Astrocyte (in vitro differentiated cells and primary cell): ENCODE measurements at regions not wholly inside any gene's neighbourhood (a gene's known extent, or its start where the extent isn't known, plus 50 kb on each side); places are given as distances from the start of the nearest gene placed in this dataset.

Experiments
- DNase-seq: peaks from one replicate; pipeline ENCODE4 v3.0.0-alpha.2; 2010; ENCODE audit warnings: low read depth
- FAIRE-seq: peaks from 2 replicates; lab custom pipeline; 2011; peaks lifted over from hg19 to GRCh38; lab: Jason Lieb, UNC
- H2AFZ ChIP-seq: 2 replicates; pipeline ENCODE4 v1.6.0; 2012; ENCODE audit warnings: low read depth, low read length, inconsistent platforms
- H3K27ac ChIP-seq: 2 replicates; pipeline ENCODE4 v1.5.1; 2011; ENCODE audit warnings: low read depth, low read length, inconsistent platforms
- H3K27me3 ChIP-seq: 2 replicates; pipeline ENCODE4 v1.6.0; 2011; ENCODE audit warnings: low read length, inconsistent platforms; ENCODE audit not compliant: insufficient read depth
- H3K36me3 ChIP-seq: 2 replicates; pipeline ENCODE4 v1.5.1; 2011; ENCODE audit warnings: low read length, inconsistent platforms; ENCODE audit not compliant: insufficient read depth
- H3K4me1 ChIP-seq: 2 replicates; pipeline ENCODE4 v1.5.1; 2011; ENCODE audit warnings: low read length, inconsistent platforms; ENCODE audit not compliant: insufficient read depth
- H3K4me2 ChIP-seq: 2 replicates; pipeline ENCODE4 v1.6.0; 2012; ENCODE audit warnings: low read length, inconsistent platforms
- H3K4me3 ChIP-seq: 2 replicates; pipeline ENCODE4 v1.5.1; 2011; ENCODE audit warnings: low read depth, mild to moderate bottlenecking, low read length, inconsistent platforms; ENCODE audit not compliant: insufficient read depth
- H3K79me2 ChIP-seq: 2 replicates; pipeline ENCODE4 v1.6.0; 2012; ENCODE audit warnings: mild to moderate bottlenecking, low read length, inconsistent platforms; ENCODE audit not compliant: insufficient read depth
- H3K9ac ChIP-seq: 2 replicates; pipeline ENCODE4 v1.6.0; 2012; ENCODE audit warnings: mild to moderate bottlenecking, low read length, inconsistent platforms
- H3K9me3 ChIP-seq: 2 replicates; pipeline ENCODE4 v1.5.1; 2012; ENCODE audit warnings: low read depth, mild to moderate bottlenecking, low read length, inconsistent platforms; ENCODE audit not compliant: insufficient read depth
- H4K20me1 ChIP-seq: 2 replicates; pipeline ENCODE4 v1.6.0; 2012; ENCODE audit warnings: low read length, inconsistent platforms; ENCODE audit not compliant: insufficient read depth
- H3K27ac Mint-ChIP-seq: one replicate; pipeline ENCODE4 v1.8.0; 2021; ENCODE audit warnings: mild to moderate bottlenecking, mixed read lengths; ENCODE audit not compliant: unreplicated experiment
- H3K27me3 Mint-ChIP-seq: one replicate; pipeline ENCODE4 v1.8.0; 2021; ENCODE audit warnings: low read depth, mixed read lengths; ENCODE audit not compliant: unreplicated experiment
- H3K36me3 Mint-ChIP-seq: one replicate; pipeline ENCODE4 v1.8.0; 2021; ENCODE audit warnings: low read depth, mixed read lengths; ENCODE audit not compliant: unreplicated experiment
- H3K4me1 Mint-ChIP-seq: one replicate; pipeline ENCODE4 v1.8.0; 2021; ENCODE audit warnings: low read depth, mixed read lengths; ENCODE audit not compliant: unreplicated experiment
- H3K4me3 Mint-ChIP-seq: one replicate; pipeline ENCODE4 v1.8.0; 2021; ENCODE audit warnings: mild to moderate bottlenecking, moderate library complexity, mixed read lengths; ENCODE audit not compliant: unreplicated experiment
- H3K9me3 Mint-ChIP-seq: one replicate; pipeline ENCODE4 v1.8.0; 2021; ENCODE audit warnings: mild to moderate bottlenecking, mixed read lengths; ENCODE audit not compliant: unreplicated experiment
- CTCF ChIP-seq: IDR thresholded peaks from 2 replicates; pipeline ENCODE4 v1.5.1; 2011; ENCODE audit warnings: low read depth, mild to moderate bottlenecking, inconsistent platforms, low read length, moderate library complexity; ENCODE audit not compliant: insufficient read depth
- EZH2 ChIP-seq: IDR thresholded peaks from 2 replicates; pipeline ENCODE4 v1.6.1; 2012; ENCODE audit warnings: mild to moderate bottlenecking, low read length, inconsistent platforms; ENCODE audit not compliant: insufficient read depth

- no peak overlapping the region for H3K4me3 ChIP-seq
- peaks cover 16% of the 10 kb centered on the region for H3K4me1 ChIP-seq
- H3K9me3 Mint-ChIP-seq = peaks cover 5% of the 10 kb centered on the region
- H3K36me3 ChIP-seq = no peaks in the 10 kb centered on the region
- no peak overlapping the region for H3K27ac Mint-ChIP-seq
- TF ChIP-seq EZH2 = no peak
- TF ChIP-seq CTCF = no peak
- H3K79me2 ChIP-seq = no peaks in the 10 kb centered on the region
- no peak overlapping the region for H3K27ac ChIP-seq
- H3K9me3 ChIP-seq = no peaks in the 10 kb centered on the region
- H3K9ac ChIP-seq = no peak overlapping the region
- peaks cover 35% of the 10 kb centered on the region for H3K4me1 Mint-ChIP-seq
- no peaks in the 10 kb centered on the region for H3K27me3 Mint-ChIP-seq
- H3K36me3 Mint-ChIP-seq = no peaks in the 10 kb centered on the region
- DNase-seq = no peak
- no peak overlapping the region for H3K4me3 Mint-ChIP-seq
- H2AFZ ChIP-seq = no peak overlapping the region
- no peaks in the 10 kb centered on the region for H3K27me3 ChIP-seq
- H4K20me1 ChIP-seq = no peaks in the 10 kb centered on the region
- no peak for FAIRE-seq
- no peak overlapping the region for H3K4me2 ChIP-seq
Observed at GRCh38 chr12:58761308-58761707, 159.0 kb downstream of the LRIG3 start.

- peaks cover 4% of the 10 kb centered on the region for H3K9me3 Mint-ChIP-seq
- Histone ChIP-seq H3K27me3 (no peaks in the 10 kb centered on the region), H3K79me2 (no peaks in the 10 kb centered on the region), H3K9me3 (no peaks in the 10 kb centered on the region), H2AFZ (no peak overlapping the region), H4K20me1 (no peaks in the 10 kb centered on the region), H3K4me1 (peaks cover 4% of the 10 kb centered on the region), H3K4me2 (peak overlapping the region; percentile 20), H3K27ac (peak overlapping the region; percentile 34), H3K36me3 (no peaks in the 10 kb centered on the region), H3K4me3 (no peak overlapping the region), H3K9ac (no peak overlapping the region)
- DNase-seq = peak; percentile 59
- H3K4me1 Mint-ChIP-seq = peaks cover 28% of the 10 kb centered on the region
- no peaks in the 10 kb centered on the region for H3K27me3 Mint-ChIP-seq
- peaks cover 2% of the 10 kb centered on the region for H3K36me3 Mint-ChIP-seq
- H3K27ac Mint-ChIP-seq = peak overlapping the region; percentile 76
- H3K4me3 Mint-ChIP-seq = no peak overlapping the region
- no peak for TF ChIP-seq EZH2
- no peak for TF ChIP-seq CTCF
- FAIRE-seq = peak; percentile 82
Observed at GRCh38 chr12:58764100-58764953, 156.0 kb downstream of the LRIG3 start.

GRCh38 chr12:58765076-58765475 lies 155.2 kb downstream of the LRIG3 start:
- peaks cover 4% of the 10 kb centered on the region for H3K4me1 ChIP-seq
- Mint-ChIP-seq H3K27ac (no peak overlapping the region), H3K9me3 (peaks cover 4% of the 10 kb centered on the region), H3K4me3 (no peak overlapping the region), H3K4me1 (peaks cover 28% of the 10 kb centered on the region), H3K27me3 (no peaks in the 10 kb centered on the region), H3K36me3 (peaks cover 2% of the 10 kb centered on the region)
- H3K36me3 ChIP-seq = no peaks in the 10 kb centered on the region
- no peak overlapping the region for H3K4me2 ChIP-seq
- no peak overlapping the region for H3K9ac ChIP-seq
- no peak overlapping the region for H2AFZ ChIP-seq
- H3K9me3 ChIP-seq = no peaks in the 10 kb centered on the region
- H3K79me2 ChIP-seq = no peaks in the 10 kb centered on the region
- FAIRE-seq (no peak), DNase-seq (no peak)
- H3K27ac ChIP-seq = no peak overlapping the region
- H4K20me1 ChIP-seq = no peaks in the 10 kb centered on the region
- H3K27me3 ChIP-seq = no peaks in the 10 kb centered on the region
- TF ChIP-seq EZH2 (no peak), CTCF (no peak)
- H3K4me3 ChIP-seq = no peak overlapping the region
